Astrocyte (in vitro differentiated cells and primary cell): ENCODE measurements at regions not wholly inside any gene's neighbourhood (a gene's known extent, or its start where the extent isn't known, plus 50 kb on each side); places are given as distances from the start of the nearest gene placed in this dataset.

ENCODE experiments used
- DNase-seq: peaks from one replicate; pipeline ENCODE4 v3.0.0-alpha.2; 2010; ENCODE audit warnings: low read depth
- FAIRE-seq: peaks from 2 replicates; lab custom pipeline; 2011; peaks lifted over from hg19 to GRCh38; lab: Jason Lieb, UNC
- H2AFZ ChIP-seq: 2 replicates; pipeline ENCODE4 v1.6.0; 2012; ENCODE audit warnings: low read depth, low read length, inconsistent platforms
- H3K27ac ChIP-seq: 2 replicates; pipeline ENCODE4 v1.5.1; 2011; ENCODE audit warnings: low read depth, low read length, inconsistent platforms
- H3K27me3 ChIP-seq: 2 replicates; pipeline ENCODE4 v1.6.0; 2011; ENCODE audit warnings: low read length, inconsistent platforms; ENCODE audit not compliant: insufficient read depth
- H3K36me3 ChIP-seq: 2 replicates; pipeline ENCODE4 v1.5.1; 2011; ENCODE audit warnings: low read length, inconsistent platforms; ENCODE audit not compliant: insufficient read depth
- H3K4me1 ChIP-seq: 2 replicates; pipeline ENCODE4 v1.5.1; 2011; ENCODE audit warnings: low read length, inconsistent platforms; ENCODE audit not compliant: insufficient read depth
- H3K4me2 ChIP-seq: 2 replicates; pipeline ENCODE4 v1.6.0; 2012; ENCODE audit warnings: low read length, inconsistent platforms
- H3K4me3 ChIP-seq: 2 replicates; pipeline ENCODE4 v1.5.1; 2011; ENCODE audit warnings: low read depth, mild to moderate bottlenecking, low read length, inconsistent platforms; ENCODE audit not compliant: insufficient read depth
- H3K79me2 ChIP-seq: 2 replicates; pipeline ENCODE4 v1.6.0; 2012; ENCODE audit warnings: mild to moderate bottlenecking, low read length, inconsistent platforms; ENCODE audit not compliant: insufficient read depth
- H3K9ac ChIP-seq: 2 replicates; pipeline ENCODE4 v1.6.0; 2012; ENCODE audit warnings: mild to moderate bottlenecking, low read length, inconsistent platforms
- H3K9me3 ChIP-seq: 2 replicates; pipeline ENCODE4 v1.5.1; 2012; ENCODE audit warnings: low read depth, mild to moderate bottlenecking, low read length, inconsistent platforms; ENCODE audit not compliant: insufficient read depth
- H4K20me1 ChIP-seq: 2 replicates; pipeline ENCODE4 v1.6.0; 2012; ENCODE audit warnings: low read length, inconsistent platforms; ENCODE audit not compliant: insufficient read depth
- H3K27ac Mint-ChIP-seq: one replicate; pipeline ENCODE4 v1.8.0; 2021; ENCODE audit warnings: mild to moderate bottlenecking, mixed read lengths; ENCODE audit not compliant: unreplicated experiment
- H3K27me3 Mint-ChIP-seq: one replicate; pipeline ENCODE4 v1.8.0; 2021; ENCODE audit warnings: low read depth, mixed read lengths; ENCODE audit not compliant: unreplicated experiment
- H3K36me3 Mint-ChIP-seq: one replicate; pipeline ENCODE4 v1.8.0; 2021; ENCODE audit warnings: low read depth, mixed read lengths; ENCODE audit not compliant: unreplicated experiment
- H3K4me1 Mint-ChIP-seq: one replicate; pipeline ENCODE4 v1.8.0; 2021; ENCODE audit warnings: low read depth, mixed read lengths; ENCODE audit not compliant: unreplicated experiment
- H3K4me3 Mint-ChIP-seq: one replicate; pipeline ENCODE4 v1.8.0; 2021; ENCODE audit warnings: mild to moderate bottlenecking, moderate library complexity, mixed read lengths; ENCODE audit not compliant: unreplicated experiment
- H3K9me3 Mint-ChIP-seq: one replicate; pipeline ENCODE4 v1.8.0; 2021; ENCODE audit warnings: mild to moderate bottlenecking, mixed read lengths; ENCODE audit not compliant: unreplicated experiment
- CTCF ChIP-seq: IDR thresholded peaks from 2 replicates; pipeline ENCODE4 v1.5.1; 2011; ENCODE audit warnings: low read depth, mild to moderate bottlenecking, inconsistent platforms, low read length, moderate library complexity; ENCODE audit not compliant: insufficient read depth
- EZH2 ChIP-seq: IDR thresholded peaks from 2 replicates; pipeline ENCODE4 v1.6.1; 2012; ENCODE audit warnings: mild to moderate bottlenecking, low read length, inconsistent platforms; ENCODE audit not compliant: insufficient read depth

GRCh38 chr10:61836888-61837754, 64.4 kb upstream of the ARID5B start:
- peak overlapping the region; percentile 80 for H3K27ac Mint-ChIP-seq
- FAIRE-seq (peak; percentile 41), DNase-seq (peak; percentile 94)
- Histone ChIP-seq H3K27me3 (no peaks in the 10 kb centered on the region), H3K4me3 (peak overlapping the region; percentile 8), H3K36me3 (no peaks in the 10 kb centered on the region), H3K9me3 (no peaks in the 10 kb centered on the region), H3K4me1 (peaks cover 36% of the 10 kb centered on the region), H3K4me2 (peak overlapping the region; percentile 70), H3K79me2 (no peaks in the 10 kb centered on the region), H4K20me1 (no peaks in the 10 kb centered on the region), H3K9ac (peak overlapping the region; percentile 73), H2AFZ (no peak overlapping the region), H3K27ac (peak overlapping the region; percentile 90)
- H3K36me3 Mint-ChIP-seq: no peaks in the 10 kb centered on the region
- no peaks in the 10 kb centered on the region for H3K27me3 Mint-ChIP-seq
- peaks cover 29% of the 10 kb centered on the region for H3K4me1 Mint-ChIP-seq
- no peak for TF ChIP-seq CTCF
- no peak for TF ChIP-seq EZH2
- H3K9me3 Mint-ChIP-seq: no peaks in the 10 kb centered on the region
- H3K4me3 Mint-ChIP-seq: no peak overlapping the region

DNA sequence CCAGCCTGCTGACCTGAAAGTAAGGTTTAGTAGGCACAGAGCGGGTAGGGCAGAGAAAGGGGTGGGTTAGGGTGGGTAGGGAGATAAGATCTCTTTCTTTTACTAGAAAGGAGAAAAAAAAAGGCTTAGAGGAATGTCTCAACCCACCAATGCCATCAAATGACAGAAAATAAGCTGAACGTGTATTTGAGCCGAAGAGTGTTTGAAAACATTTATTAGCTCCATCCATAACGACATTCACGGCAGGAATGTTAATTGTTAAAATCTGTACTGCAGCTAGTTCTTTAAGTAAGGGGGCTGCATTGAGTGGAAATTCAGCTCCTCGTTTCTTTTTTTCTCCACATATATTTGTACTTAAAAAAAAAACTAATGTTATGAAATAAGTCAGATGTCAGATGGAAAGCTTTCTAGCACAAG, 63.7 kb upstream of the ARID5B start:
- H3K9ac ChIP-seq: peak overlapping the region; percentile 58
- H3K9me3 ChIP-seq: no peaks in the 10 kb centered on the region
- H3K27ac ChIP-seq: peak overlapping the region; percentile 73
- peak overlapping the region; percentile 80 for H3K27ac Mint-ChIP-seq
- no peaks in the 10 kb centered on the region for H3K36me3 Mint-ChIP-seq
- DNase-seq (peak; percentile 25), FAIRE-seq (no peak)
- H3K4me1 ChIP-seq: peaks cover 42% of the 10 kb centered on the region
- no peak overlapping the region for H3K4me3 Mint-ChIP-seq
- H3K36me3 ChIP-seq: no peaks in the 10 kb centered on the region
- no peaks in the 10 kb centered on the region for H3K27me3 Mint-ChIP-seq
- H3K27me3 ChIP-seq: no peaks in the 10 kb centered on the region
- H3K79me2 ChIP-seq: no peaks in the 10 kb centered on the region
- no peaks in the 10 kb centered on the region for H3K9me3 Mint-ChIP-seq
- H4K20me1 ChIP-seq: no peaks in the 10 kb centered on the region
- no peak overlapping the region for H2AFZ ChIP-seq
- H3K4me1 Mint-ChIP-seq: peaks cover 35% of the 10 kb centered on the region
- H3K4me2 ChIP-seq: peak overlapping the region; percentile 70
- peak overlapping the region; percentile 8 for H3K4me3 ChIP-seq
- TF ChIP-seq EZH2: no peak
- TF ChIP-seq CTCF: no peak

DNA sequence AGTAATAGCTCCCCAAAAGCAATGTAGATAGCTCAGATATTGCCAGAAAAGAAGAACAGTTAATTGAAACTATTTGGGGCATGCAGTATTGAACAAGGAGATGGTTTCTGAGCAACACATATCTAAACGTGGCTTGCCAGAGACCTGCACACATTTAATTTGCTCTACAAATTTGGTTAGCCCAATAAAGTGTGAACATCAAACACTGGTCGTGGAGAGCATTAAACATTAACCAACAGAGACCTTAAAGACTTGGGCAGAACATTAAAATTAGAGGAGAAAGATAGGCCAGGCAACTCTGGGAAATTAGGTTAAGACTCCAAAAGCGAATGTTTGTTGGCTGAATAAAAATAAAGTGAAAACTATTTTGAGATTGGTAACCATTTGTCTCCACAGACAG, 61.6 kb upstream of the ARID5B start:
- Histone ChIP-seq H3K9ac (no peak overlapping the region), H4K20me1 (no peaks in the 10 kb centered on the region), H3K36me3 (no peaks in the 10 kb centered on the region), H3K9me3 (no peaks in the 10 kb centered on the region), H3K4me2 (no peak overlapping the region), H3K4me3 (no peak overlapping the region), H2AFZ (no peak overlapping the region), H3K79me2 (no peaks in the 10 kb centered on the region), H3K4me1 (peaks cover 56% of the 10 kb centered on the region), H3K27me3 (no peaks in the 10 kb centered on the region), H3K27ac (no peak overlapping the region)
- H3K36me3 Mint-ChIP-seq: no peaks in the 10 kb centered on the region
- no peaks in the 10 kb centered on the region for H3K9me3 Mint-ChIP-seq
- FAIRE-seq: no peak
- no peak overlapping the region for H3K4me3 Mint-ChIP-seq
- no peaks in the 10 kb centered on the region for H3K27me3 Mint-ChIP-seq
- no peak for TF ChIP-seq EZH2
- H3K27ac Mint-ChIP-seq: no peak overlapping the region
- peaks cover 46% of the 10 kb centered on the region for H3K4me1 Mint-ChIP-seq
- DNase-seq: no peak
